Liver (tissue), 8 donors: ENCODE measurements at regions not wholly inside any gene's neighbourhood (a gene's known extent, or its start where the extent isn't known, plus 50 kb on each side); places are given as distances from the start of the nearest gene placed in this dataset.

Experiments used
- DNase-seq: peaks from one replicate; pipeline ENCODE4 v3.0.0-alpha.2; 2017; ENCODE audit warnings: low spot score
- H3K27ac ChIP-seq, 2 donors: one replicate each; pipeline ENCODE4 v1.7.0; 2013; ENCODE audit warnings: inconsistent platforms in 2 of 2, low read length in 2 of 2, control low read depth in 1 of 2, low read depth in 1 of 2, mild to moderate bottlenecking in 1 of 2
- H3K27me3 ChIP-seq, 4 donors: one replicate each; pipeline versions ENCODE4 v1.6.1 to v1.7.0; 2013; ENCODE audit warnings: low read length in 3 of 4, inconsistent platforms in 1 of 4, mild to moderate bottlenecking in 1 of 4, moderate library complexity in 1 of 4; ENCODE audit not compliant: control insufficient read depth in 4 of 4, insufficient read depth in 4 of 4
- H3K36me3 ChIP-seq, 4 donors: one replicate each; pipeline versions ENCODE4 v1.6.1 to v1.7.0; 2013; ENCODE audit warnings: low read length in 3 of 4, mild to moderate bottlenecking in 3 of 4, low read depth in 1 of 4, moderate library complexity in 1 of 4; ENCODE audit not compliant: control insufficient read depth in 4 of 4, insufficient read depth in 3 of 4
- H3K4me1 ChIP-seq, 4 donors: one replicate each; pipeline versions ENCODE4 v1.6.1 to v1.7.0; 2013; ENCODE audit warnings: low read length in 3 of 4, mild to moderate bottlenecking in 3 of 4, moderate library complexity in 1 of 4; ENCODE audit not compliant: control insufficient read depth in 4 of 4, insufficient read depth in 4 of 4
- H3K4me3 ChIP-seq, 3 donors: one replicate each; pipeline versions ENCODE4 v1.6.1 to v1.7.0; 2013; ENCODE audit warnings: low read length in 3 of 3, control low read depth in 1 of 3, low read depth in 1 of 3, mild to moderate bottlenecking in 1 of 3
- H3K9ac ChIP-seq, 2 donors: one replicate each; pipeline ENCODE4 v1.7.0; 2013; ENCODE audit warnings: low read length in 2 of 2, mild to moderate bottlenecking in 2 of 2, moderate library complexity in 2 of 2, control low read depth in 1 of 2, low read depth in 1 of 2
- H3K9me3 ChIP-seq, 4 donors: one replicate each; pipeline versions ENCODE4 v1.6.1 to v1.7.0; 2013; ENCODE audit warnings: low read length in 3 of 4; ENCODE audit not compliant: control insufficient read depth in 4 of 4
- EGR1 ChIP-seq, 2 donors: IDR thresholded peaks; 2 replicates each; pipeline ENCODE4 v1.6.1; 2016 to 2018; ENCODE audit warnings: antibody characterized with exemption in 2 of 2, low read depth in 2 of 2
- FOXA1 ChIP-seq: IDR thresholded peaks from 2 replicates; pipeline ENCODE4 v1.6.1; 2016; ENCODE audit warnings: antibody characterized with exemption
- GABPA ChIP-seq, 2 donors: IDR thresholded peaks in 1 of 2; conservative IDR thresholded peaks in 1 of 2; 2 replicates each; pipeline ENCODE4 v1.6.1; 2016; ENCODE audit warnings: antibody characterized with exemption in 2 of 2, mild to moderate bottlenecking in 1 of 2, moderate library complexity in 1 of 2
- HNF4A ChIP-seq, 2 donors: conservative IDR thresholded peaks; 2 replicates each; pipeline ENCODE4 v1.6.1; 2016; ENCODE audit warnings: antibody characterized with exemption in 2 of 2, mild to moderate bottlenecking in 2 of 2
- HNF4G ChIP-seq: IDR thresholded peaks from 2 replicates; pipeline ENCODE4 v1.6.1; 2016; ENCODE audit warnings: antibody characterized with exemption
- JUND ChIP-seq, 2 donors: IDR thresholded peaks; 2 replicates each; pipeline ENCODE4 v1.6.1; 2016; ENCODE audit warnings: antibody characterized with exemption in 2 of 2
- NR2F2 ChIP-seq: IDR thresholded peaks from 2 replicates; pipeline ENCODE4 v1.6.1; 2016; ENCODE audit warnings: antibody characterized with exemption
- RAD21 ChIP-seq, 2 donors: IDR thresholded peaks; 2 replicates each; pipeline ENCODE4 v1.6.1; 2016; ENCODE audit warnings: antibody characterized with exemption in 2 of 2, mild to moderate bottlenecking in 2 of 2
- RXRA ChIP-seq, 2 donors: IDR thresholded peaks; 2 replicates each; pipeline ENCODE4 v1.6.1; 2017 to 2018; ENCODE audit warnings: antibody characterized with exemption in 2 of 2, mild to moderate bottlenecking in 1 of 2
- SP1 ChIP-seq: IDR thresholded peaks from 2 replicates; pipeline ENCODE4 v1.6.1; 2018; ENCODE audit warnings: antibody characterized with exemption, mild to moderate bottlenecking
- TAF1 ChIP-seq: conservative IDR thresholded peaks from 2 replicates; pipeline ENCODE4 v1.6.1; 2016; ENCODE audit warnings: antibody characterized with exemption, mild to moderate bottlenecking
- YY1 ChIP-seq: IDR thresholded peaks from 2 replicates; pipeline ENCODE4 v1.6.1; 2016; ENCODE audit warnings: antibody characterized with exemption, mild to moderate bottlenecking
- WGBS: extraction: QIAGEN DNeasy Blood & Tissue Kit; methylation state at CpG from one replicate; pipeline ENCODE4 v1.1.7; 2013; 5-methylcytosine and 5-hydroxymethylcytosine counted together
- TF ChIP-seq, protein P1 (sequence below): IDR thresholded peaks from 2 replicates; pipeline ENCODE4 v1.6.1; 2016; ENCODE audit warnings: antibody characterized with exemption
- TF ChIP-seq, protein P2 (sequence below): fragments of 150-350 bp; IDR thresholded peaks from 2 replicates; pipeline ENCODE4 v1.5.1; 2017; ENCODE audit warnings: improper control_type of control experiment, low read depth, low read length; ENCODE audit not compliant: missing input control
- TF ChIP-seq, protein P3 (sequence below): IDR thresholded peaks from 2 replicates; pipeline ENCODE4 v1.6.1; 2016; ENCODE audit warnings: antibody characterized with exemption, mild to moderate bottlenecking
- TF ChIP-seq, protein P4 (sequence below): IDR thresholded peaks from 2 replicates; pipeline ENCODE4 v1.6.1; 2016; ENCODE audit warnings: antibody characterized with exemption
- TF ChIP-seq, protein P5 (sequence below): IDR thresholded peaks from 2 replicates; pipeline ENCODE4 v1.6.1; 2016; ENCODE audit warnings: antibody characterized with exemption
- donor health status: healthy.
- donor health status: healthy.
- donor health status: healthy.
- donor health status: healthy.
- donor health status: healthy.

DNA sequence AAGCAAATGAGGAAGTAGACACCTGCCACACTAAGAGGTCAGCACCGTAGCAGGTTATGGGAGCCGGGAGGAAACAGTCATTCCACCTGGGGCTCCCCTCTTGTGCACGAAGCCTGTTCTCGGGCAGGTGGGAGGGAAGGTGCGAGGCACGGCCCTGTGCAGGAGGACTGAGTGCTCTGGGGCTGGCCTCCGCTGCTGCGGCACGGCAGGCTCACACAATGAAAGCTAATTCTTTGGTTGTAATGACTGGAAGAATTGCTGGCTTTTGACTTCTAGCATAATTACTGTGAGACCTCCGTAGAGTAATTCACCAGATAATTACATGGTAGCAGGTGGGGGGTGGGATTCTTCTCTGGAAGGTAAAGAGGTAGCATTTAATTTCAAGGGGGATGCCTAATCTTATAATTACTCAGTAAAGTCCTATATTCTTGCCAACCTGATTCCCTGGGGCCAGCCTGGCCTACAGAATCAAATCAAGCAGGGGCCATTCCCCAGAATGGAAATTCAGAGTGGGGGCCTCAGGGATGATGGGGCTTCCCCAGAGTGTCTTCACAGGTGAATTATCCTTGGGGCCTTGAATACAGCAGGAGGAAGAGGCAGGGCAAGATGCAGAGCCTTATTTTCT lies 129.1 kb downstream of the TPRA1 start:
- no peak overlapping the region for H3K27ac ChIP-seq
- H3K36me3 ChIP-seq = no peaks in the 10 kb centered on the region
- H3K9ac ChIP-seq = no peak overlapping the region
- peaks cover 0 to 3% (median 1%) of the 10 kb centered on the region in 4 donors for H3K27me3 ChIP-seq
- 86% methylated on average over 10 of the region's 10 CpGs for WGBS
- no peak for DNase-seq
- H3K4me3 ChIP-seq = no peak overlapping the region
- H3K9me3 ChIP-seq = no peaks in the 10 kb centered on the region
- H3K4me1 ChIP-seq = peaks cover under 1 to 3% (median 2%) of the 10 kb centered on the region in 4 donors
- no peak for TF ChIP-seq HNF4A (conservative IDR thresholded peaks at IDR 0.05)
- TF ChIP-seq, protein P1, sequence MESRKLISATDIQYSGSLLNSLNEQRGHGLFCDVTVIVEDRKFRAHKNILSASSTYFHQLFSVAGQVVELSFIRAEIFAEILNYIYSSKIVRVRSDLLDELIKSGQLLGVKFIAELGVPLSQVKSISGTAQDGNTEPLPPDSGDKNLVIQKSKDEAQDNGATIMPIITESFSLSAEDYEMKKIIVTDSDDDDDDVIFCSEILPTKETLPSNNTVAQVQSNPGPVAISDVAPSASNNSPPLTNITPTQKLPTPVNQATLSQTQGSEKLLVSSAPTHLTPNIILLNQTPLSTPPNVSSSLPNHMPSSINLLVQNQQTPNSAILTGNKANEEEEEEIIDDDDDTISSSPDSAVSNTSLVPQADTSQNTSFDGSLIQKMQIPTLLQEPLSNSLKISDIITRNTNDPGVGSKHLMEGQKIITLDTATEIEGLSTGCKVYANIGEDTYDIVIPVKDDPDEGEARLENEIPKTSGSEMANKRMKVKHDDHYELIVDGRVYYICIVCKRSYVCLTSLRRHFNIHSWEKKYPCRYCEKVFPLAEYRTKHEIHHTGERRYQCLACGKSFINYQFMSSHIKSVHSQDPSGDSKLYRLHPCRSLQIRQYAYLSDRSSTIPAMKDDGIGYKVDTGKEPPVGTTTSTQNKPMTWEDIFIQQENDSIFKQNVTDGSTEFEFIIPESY = no peak
- TF ChIP-seq, protein P2, sequence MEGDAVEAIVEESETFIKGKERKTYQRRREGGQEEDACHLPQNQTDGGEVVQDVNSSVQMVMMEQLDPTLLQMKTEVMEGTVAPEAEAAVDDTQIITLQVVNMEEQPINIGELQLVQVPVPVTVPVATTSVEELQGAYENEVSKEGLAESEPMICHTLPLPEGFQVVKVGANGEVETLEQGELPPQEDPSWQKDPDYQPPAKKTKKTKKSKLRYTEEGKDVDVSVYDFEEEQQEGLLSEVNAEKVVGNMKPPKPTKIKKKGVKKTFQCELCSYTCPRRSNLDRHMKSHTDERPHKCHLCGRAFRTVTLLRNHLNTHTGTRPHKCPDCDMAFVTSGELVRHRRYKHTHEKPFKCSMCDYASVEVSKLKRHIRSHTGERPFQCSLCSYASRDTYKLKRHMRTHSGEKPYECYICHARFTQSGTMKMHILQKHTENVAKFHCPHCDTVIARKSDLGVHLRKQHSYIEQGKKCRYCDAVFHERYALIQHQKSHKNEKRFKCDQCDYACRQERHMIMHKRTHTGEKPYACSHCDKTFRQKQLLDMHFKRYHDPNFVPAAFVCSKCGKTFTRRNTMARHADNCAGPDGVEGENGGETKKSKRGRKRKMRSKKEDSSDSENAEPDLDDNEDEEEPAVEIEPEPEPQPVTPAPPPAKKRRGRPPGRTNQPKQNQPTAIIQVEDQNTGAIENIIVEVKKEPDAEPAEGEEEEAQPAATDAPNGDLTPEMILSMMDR = no peak
- TF ChIP-seq, protein P3, sequence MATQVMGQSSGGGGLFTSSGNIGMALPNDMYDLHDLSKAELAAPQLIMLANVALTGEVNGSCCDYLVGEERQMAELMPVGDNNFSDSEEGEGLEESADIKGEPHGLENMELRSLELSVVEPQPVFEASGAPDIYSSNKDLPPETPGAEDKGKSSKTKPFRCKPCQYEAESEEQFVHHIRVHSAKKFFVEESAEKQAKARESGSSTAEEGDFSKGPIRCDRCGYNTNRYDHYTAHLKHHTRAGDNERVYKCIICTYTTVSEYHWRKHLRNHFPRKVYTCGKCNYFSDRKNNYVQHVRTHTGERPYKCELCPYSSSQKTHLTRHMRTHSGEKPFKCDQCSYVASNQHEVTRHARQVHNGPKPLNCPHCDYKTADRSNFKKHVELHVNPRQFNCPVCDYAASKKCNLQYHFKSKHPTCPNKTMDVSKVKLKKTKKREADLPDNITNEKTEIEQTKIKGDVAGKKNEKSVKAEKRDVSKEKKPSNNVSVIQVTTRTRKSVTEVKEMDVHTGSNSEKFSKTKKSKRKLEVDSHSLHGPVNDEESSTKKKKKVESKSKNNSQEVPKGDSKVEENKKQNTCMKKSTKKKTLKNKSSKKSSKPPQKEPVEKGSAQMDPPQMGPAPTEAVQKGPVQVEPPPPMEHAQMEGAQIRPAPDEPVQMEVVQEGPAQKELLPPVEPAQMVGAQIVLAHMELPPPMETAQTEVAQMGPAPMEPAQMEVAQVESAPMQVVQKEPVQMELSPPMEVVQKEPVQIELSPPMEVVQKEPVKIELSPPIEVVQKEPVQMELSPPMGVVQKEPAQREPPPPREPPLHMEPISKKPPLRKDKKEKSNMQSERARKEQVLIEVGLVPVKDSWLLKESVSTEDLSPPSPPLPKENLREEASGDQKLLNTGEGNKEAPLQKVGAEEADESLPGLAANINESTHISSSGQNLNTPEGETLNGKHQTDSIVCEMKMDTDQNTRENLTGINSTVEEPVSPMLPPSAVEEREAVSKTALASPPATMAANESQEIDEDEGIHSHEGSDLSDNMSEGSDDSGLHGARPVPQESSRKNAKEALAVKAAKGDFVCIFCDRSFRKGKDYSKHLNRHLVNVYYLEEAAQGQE = no peak
- TF ChIP-seq FOXA1 = no peak
- no peak for TF ChIP-seq GABPA (IDR thresholded peaks at IDR 0.05 in 1 of 2, conservative IDR thresholded peaks at IDR 0.05 in 1 of 2)
- no peak for TF ChIP-seq RXRA (IDR thresholded peaks at IDR 0.05)
- TF ChIP-seq HNF4G = no peak
- TF ChIP-seq, protein P4, sequence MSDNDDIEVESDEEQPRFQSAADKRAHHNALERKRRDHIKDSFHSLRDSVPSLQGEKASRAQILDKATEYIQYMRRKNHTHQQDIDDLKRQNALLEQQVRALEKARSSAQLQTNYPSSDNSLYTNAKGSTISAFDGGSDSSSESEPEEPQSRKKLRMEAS = no peak
- no peak for TF ChIP-seq TAF1
- TF ChIP-seq, protein P5, sequence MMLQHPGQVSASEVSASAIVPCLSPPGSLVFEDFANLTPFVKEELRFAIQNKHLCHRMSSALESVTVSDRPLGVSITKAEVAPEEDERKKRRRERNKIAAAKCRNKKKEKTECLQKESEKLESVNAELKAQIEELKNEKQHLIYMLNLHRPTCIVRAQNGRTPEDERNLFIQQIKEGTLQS = no peak
- TF ChIP-seq RAD21 (IDR thresholded peaks at IDR 0.05) = no peak
- no peak for TF ChIP-seq YY1
- no peak for TF ChIP-seq SP1
- TF ChIP-seq EGR1 (IDR thresholded peaks at IDR 0.05; ENCODE audit: low read depth in 2 of 2) = no peak
- no peak for TF ChIP-seq NR2F2
- no peak for TF ChIP-seq JUND (IDR thresholded peaks at IDR 0.05)
